AG10803 (cell line): ENCODE measurements at regions not wholly inside any gene's neighbourhood (a gene's known extent, or its start where the extent isn't known, plus 50 kb on each side); places are given as distances from the start of the nearest gene placed in this dataset.
A peak's percentile ranks its signal among the peaks of the same experiment; 100 is the strongest.

ENCODE experiments used
- DNase-seq: peaks from one replicate; pipeline ENCODE4 v3.0.0; 2010; ENCODE audit warnings: low read depth
- H3K4me3 ChIP-seq: 2 replicates; pipeline ENCODE4 v1.5.1; 2011; ENCODE audit warnings: mild to moderate bottlenecking, low read length, control low read depth
- TF ChIP-seq, protein P1 (sequence below): conservative IDR thresholded peaks from 2 replicates; pipeline ENCODE4 v1.5.1; 2011; ENCODE audit warnings: mild to moderate bottlenecking, low read length, control low read depth, inconsistent platforms

DNA sequence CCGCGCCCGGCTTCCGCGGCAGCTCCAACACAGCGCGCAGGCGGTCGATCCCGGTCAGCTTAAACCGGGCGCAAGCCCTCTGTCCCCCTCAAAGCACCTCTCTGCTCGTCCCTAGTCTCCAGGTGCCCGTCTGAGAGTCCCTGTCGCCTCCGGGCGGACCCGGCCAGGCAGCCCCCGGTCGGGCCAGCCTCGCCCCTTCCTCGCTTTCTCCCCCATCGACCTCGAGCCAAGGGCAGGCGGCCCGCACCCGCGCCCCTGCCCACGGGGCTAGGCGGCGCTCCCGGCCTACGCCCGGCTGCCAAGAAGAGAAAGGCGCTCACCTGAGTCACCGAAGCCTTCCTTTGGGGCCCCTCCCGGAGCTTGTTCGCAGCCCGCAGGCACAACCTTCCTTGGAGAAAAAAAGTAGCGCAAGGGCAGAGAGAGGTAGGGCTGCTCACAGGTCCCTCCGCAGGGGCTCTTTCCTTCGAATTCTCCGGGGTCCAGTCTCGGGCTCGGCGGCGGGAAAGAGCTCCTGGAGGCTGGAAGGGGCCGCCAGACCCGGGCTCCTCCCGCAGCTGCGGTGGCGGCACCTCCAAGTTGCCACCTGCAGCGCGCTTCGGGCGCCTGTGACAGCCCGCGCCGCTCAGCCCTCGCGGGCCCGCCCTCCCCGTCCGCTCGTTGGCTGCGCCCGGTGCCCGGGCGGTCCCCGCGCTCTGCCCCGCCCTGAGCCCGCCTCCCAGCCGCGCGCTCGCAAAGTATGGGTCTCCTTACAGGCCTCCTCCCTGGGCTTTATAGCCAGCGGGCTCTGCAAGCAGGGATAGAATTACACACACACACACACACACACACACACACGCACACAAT, 86.5 kb upstream of the EPB41L3 start:
- H3K4me3 ChIP-seq: peak overlapping the region; percentile 54
- peak; percentile 16 for DNase-seq
- TF ChIP-seq, protein P1, sequence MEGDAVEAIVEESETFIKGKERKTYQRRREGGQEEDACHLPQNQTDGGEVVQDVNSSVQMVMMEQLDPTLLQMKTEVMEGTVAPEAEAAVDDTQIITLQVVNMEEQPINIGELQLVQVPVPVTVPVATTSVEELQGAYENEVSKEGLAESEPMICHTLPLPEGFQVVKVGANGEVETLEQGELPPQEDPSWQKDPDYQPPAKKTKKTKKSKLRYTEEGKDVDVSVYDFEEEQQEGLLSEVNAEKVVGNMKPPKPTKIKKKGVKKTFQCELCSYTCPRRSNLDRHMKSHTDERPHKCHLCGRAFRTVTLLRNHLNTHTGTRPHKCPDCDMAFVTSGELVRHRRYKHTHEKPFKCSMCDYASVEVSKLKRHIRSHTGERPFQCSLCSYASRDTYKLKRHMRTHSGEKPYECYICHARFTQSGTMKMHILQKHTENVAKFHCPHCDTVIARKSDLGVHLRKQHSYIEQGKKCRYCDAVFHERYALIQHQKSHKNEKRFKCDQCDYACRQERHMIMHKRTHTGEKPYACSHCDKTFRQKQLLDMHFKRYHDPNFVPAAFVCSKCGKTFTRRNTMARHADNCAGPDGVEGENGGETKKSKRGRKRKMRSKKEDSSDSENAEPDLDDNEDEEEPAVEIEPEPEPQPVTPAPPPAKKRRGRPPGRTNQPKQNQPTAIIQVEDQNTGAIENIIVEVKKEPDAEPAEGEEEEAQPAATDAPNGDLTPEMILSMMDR: no peak

DNA sequence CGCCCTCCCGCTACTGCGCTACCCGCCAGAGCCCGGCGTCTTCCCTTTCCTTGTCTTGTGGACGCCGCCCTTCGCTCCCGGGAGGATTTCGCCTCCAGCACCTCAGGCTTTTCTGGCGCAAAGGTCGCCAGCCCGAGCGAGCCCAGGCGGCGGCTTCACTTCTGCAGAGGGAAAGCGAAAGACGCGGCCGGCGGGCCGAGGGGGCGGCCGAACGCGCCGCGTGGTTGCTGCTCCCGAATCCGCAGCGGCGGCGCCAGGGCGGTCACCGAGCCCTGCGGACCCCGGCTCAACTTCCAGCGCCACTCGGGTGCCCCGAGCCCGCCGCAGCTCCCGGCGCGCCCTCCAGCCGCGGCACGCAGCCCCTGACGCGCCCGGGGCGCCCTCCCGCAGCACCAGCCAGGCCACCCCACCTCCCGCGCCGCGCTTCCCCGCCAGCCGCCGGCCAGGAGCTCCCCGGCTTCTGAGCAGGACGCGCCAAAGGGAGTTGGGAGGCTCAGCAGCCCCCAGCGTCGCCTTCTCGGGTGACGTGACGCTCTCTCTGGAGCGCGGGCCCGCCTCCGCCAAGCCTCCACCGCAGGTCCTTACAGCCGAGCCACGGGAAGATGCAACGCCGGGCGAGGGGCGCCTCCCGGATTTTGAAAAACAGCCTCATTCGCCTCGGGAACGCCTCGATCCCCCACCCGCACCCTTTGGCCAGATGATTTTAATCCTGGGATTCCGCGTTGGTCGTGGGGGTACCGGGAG, 84.9 kb upstream of the EPB41L3 start:
- H3K4me3 ChIP-seq: peak overlapping the region; percentile 59
- peak; percentile 24 for DNase-seq
- TF ChIP-seq, protein P1: no peak

DNA sequence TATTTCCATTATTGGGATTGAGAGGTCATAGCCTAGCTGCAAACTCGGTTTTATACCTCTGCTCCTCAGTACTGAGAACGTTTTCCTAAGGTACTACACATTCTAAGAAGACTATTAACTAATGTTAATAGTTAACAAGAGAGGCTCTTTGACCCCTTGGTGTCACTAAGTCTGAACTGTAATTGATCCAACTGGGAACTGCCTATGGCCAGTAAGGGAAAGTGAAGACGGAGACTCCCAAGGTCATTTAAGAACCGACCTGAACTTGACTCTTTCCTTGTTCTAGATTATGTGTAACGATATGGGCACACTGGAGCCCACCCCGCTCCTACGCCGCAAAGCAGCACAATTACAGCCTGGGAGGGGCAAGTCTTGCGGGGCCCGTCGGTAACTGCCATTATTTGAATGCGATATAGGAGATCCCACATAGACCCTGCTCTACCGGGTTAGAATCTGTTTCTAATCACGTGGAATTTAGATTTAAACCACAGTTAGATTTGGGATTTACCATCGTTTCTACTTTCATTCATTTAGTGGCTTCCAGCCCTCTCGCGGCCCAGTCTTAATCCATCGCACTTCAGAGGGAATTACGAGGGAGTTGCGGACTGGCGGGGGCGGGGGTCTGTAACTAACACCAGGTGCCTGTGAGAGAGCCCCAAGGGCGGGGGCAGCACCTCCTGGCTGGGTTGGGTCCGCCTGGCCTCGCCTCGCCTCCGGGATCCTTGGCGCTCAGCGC, 84.1 kb upstream of the EPB41L3 start:
- TF ChIP-seq, protein P1: no peak
- DNase-seq: no peak
- H3K4me3 ChIP-seq: peak overlapping the region; percentile 59

DNA sequence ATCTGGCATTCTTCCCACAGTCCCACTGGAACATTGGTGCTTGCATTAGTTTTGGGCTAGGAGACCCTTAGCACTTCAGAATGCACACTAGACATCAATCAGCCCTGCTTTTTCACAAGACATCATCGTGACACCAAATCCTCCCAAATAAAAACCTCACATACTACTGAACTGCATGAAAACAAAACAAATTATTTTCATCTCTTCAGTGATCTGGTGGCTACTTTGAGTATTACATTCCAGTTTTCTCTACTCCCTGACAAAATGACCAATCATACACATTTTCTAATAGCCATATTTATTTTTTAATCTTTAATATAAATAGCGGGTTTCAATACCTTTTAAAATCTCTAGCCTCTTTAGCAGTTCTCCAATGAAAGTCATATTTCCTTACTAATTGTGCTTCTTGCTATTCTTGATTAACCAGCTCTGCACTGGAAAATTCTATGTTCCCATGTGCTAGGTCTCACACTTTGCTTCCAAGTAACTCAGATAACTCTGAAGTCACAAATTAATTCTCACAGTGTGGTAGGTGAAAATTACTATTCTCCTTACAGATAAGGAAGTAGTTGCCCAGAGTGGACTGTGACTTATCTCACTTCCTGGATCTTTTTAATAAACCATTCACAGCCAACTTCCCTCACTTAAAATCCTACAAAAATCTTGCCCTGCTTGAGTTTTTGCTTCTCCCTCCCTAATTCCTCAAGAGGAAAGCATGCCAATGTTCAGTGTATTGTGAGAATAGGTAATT, 82.5 kb upstream of the EPB41L3 start:
- TF ChIP-seq, protein P1: no peak
- DNase-seq: no peak
- no peak overlapping the region for H3K4me3 ChIP-seq

DNA sequence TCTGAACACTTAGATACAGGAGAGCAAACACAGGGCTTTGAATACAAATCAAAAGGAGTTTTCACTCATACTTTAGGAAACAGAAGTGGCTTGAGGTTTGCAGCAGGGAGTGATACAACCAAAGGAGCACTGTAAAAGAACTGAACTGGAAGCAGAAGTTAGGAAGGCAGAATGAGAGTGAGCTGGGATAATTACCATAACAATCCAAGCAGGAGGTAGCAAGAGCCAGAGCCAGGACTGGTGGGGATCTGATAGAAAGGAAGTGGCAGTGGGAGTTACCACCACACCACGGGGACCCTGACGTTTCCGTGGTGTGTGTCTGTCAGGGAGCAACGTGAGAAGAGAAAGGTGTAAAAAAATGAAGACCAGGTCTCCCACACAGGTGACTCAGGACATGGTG, 81.3 kb upstream of the EPB41L3 start:
- H3K4me3 ChIP-seq: no peak overlapping the region
- no peak for DNase-seq
- TF ChIP-seq, protein P1: no peak

DNA sequence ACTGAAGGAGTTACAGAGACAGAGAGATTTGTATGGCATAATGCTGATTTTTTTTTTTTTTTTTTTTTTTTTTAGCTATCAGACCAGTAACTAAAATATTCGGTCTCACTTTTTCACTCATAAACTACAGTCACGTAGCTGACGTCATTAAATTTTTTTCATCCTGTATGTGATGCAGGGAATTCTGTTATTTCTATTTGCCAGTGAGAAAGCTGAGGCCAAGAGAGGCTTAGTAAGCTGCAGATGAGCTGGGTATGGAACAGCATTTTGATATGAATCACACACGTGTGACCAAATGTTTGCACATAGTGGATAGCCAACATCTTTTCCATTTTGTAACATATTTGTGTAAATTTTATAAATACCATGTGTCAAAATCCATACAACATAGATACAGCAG, 79.1 kb upstream of the EPB41L3 start:
- TF ChIP-seq, protein P1: no peak

More for the DNA sequence above, 79.1 kb upstream of the EPB41L3 start:
- no peak for DNase-seq
- no peak overlapping the region for H3K4me3 ChIP-seq
